GM19467 (cell line): ENCODE measurements at regions not wholly inside any gene's neighbourhood (a gene's known extent, or its start where the extent isn't known, plus 50 kb on each side); places are given as distances from the start of the nearest gene placed in this dataset.

Experiments used
- ATAC-seq: cut with Tn5 transposase; IDR thresholded peaks from one replicate; pipeline ENCODE4 v1.9.1; 2021; ENCODE audit warnings: mild to moderate bottlenecking, moderate library complexity; ENCODE audit not compliant: unreplicated experiment

GRCh38 chr11:41955635-41956400 is 496.4 kb upstream of the LRRC4C start:
- ATAC-seq = no peak

DNA sequence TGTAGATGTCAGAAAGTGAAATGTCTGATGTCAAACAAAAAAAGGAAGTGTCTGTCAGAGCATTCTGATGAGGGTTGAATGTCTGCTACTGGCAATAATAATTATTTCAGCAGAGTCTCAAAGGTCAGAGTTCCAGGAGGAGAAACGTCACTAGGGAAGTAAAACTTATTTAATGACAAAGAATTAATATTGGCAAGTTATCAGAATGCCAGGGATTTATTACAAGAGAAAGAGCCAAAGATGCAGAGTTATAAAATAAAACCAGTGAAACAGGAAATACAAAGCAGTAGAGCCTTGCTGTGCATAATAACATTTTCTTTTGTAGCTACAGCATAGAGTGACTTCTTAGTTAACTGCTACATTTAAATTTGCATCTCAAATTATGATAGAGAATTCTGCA is 504.0 kb upstream of the LRRC4C start:
- ATAC-seq = no peak

DNA sequence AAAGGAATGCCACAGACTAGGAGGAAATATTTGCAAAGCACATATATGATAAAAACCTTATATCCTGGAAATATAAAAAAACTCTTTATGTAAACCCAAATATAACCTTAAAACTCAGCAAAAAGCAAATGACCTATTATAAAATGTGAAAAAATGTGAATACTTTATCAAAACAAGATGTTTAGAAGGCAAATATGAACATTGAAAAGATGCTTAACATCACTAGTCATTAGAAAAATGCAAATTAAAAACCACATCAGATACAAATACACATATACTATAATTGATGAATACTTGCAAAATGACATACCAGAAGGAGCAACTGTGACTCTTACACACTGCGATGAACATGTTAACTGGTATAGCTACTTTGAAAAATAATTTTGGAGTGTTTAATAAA is 511.2 kb upstream of the LRRC4C start:
- no peak for ATAC-seq

DNA sequence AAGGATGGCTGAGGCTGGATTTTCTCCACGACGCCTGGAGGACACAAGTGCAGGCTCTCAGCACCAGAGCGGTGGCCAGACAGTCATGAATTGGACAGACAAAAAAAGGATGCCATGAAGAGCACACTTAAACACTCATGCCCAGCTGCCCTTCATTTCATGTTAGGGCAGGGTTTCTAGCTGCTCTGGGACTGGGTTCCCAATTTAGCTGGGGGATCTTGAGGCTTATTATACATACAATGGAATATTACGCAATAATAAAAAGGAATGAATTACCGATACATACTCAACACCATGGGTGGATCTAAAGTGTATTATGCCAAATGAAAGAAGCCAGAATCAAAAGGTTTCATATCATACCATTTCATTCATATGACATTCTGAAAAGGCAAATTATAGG is 512.1 kb upstream of the LRRC4C start:
- no peak for ATAC-seq

- no peak for ATAC-seq
Measured at GRCh38 chr11:41978945-41979344, 519.5 kb upstream of the LRRC4C start.

DNA sequence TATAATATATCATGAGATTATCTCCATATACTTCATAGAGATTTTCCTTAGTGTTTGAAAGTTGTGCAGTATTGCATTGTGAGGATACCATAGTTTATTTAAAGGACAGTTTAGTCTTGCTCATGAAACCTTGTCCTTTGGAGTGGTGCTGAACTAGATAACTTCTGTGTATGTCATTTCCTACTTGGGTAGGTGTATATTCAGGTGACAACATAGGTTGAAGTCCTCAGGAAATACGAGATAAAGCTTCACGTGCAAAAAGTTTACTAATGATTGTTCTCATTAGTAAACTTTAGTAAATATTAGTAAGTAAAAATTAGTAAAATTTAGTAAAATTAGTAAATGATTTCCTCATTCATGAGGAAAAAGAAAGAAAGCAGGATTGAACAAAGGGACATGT is 521.3 kb upstream of the LRRC4C start:
- ATAC-seq = no peak

DNA sequence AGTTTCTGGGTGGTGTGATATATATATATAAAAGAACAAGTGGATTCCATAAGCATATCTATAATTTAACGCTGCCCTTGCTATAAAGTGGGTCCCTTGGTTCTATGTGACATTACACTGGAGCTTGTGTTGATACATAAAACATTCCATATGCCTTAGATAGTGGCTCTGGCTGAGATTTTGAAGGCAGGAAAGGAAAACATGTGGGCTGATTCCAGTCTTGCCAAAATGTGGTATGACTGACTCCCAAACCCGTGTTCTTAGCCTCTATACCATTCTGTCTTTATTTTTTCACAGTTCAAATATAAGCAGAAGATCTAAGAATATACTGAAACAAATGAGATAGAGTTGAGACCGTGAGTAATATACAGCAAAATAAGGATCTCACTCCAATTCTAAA is 522.8 kb upstream of the LRRC4C start:
- ATAC-seq = no peak

DNA sequence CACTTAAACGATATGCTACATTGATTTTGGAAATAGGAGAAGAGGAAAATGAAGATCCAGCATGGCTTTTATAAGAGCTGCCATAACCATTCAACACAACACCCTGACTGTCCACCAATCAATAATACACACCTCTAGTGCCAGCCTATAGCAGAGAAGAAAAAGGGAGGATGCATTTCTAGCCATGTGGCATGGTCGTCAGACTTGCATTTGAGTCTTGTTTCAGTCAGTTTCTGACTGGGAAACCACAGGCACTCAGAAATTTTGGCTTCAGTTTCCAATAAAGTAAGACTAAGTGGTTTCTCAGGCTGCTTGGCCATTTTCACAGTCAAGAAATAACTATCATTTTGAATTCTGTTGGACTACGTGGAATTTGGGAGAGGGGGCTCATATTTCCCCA is 523.5 kb upstream of the LRRC4C start:
- ATAC-seq = no peak

DNA sequence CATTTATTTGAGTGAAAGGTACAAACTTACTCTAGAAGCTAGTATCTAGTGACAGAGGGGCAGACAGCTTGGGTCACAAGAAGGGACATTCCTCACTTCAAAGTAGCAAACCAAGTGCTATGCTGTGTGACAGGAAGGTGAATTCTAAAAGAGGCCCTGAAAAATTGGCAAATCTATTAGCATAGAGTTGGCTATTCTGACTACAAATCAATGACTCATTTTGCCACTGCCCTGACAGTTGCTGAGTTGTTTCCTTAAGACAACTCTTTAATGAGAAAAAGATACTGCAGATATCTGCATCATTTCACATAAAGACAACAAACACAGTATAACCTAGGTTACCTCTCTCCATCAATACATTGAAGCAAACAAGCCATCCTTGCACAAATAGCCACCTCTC is 524.0 kb upstream of the LRRC4C start:
- no peak for ATAC-seq

DNA sequence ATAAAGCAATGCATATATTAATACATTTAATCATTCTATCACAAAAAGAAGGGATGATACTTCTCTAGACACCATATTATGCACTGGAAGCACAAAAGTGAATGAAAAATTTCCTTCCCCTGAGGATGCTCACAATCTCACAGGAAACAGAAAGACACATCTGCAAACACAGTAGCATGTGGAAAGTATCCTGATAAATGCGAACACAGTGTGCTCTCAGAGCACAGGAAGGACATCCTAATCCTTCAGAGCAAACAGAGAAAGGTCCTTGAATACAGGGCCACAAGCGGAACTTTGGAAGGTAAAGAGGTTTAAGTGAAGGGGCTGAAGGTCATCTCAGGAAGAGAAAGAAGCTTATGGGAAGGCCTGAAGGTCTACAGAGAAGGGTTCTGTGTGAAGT is 524.6 kb upstream of the LRRC4C start:
- no peak for ATAC-seq

GRCh38 chr11:41985799-41986198 is 526.3 kb upstream of the LRRC4C start:
- ATAC-seq = no peak

DNA sequence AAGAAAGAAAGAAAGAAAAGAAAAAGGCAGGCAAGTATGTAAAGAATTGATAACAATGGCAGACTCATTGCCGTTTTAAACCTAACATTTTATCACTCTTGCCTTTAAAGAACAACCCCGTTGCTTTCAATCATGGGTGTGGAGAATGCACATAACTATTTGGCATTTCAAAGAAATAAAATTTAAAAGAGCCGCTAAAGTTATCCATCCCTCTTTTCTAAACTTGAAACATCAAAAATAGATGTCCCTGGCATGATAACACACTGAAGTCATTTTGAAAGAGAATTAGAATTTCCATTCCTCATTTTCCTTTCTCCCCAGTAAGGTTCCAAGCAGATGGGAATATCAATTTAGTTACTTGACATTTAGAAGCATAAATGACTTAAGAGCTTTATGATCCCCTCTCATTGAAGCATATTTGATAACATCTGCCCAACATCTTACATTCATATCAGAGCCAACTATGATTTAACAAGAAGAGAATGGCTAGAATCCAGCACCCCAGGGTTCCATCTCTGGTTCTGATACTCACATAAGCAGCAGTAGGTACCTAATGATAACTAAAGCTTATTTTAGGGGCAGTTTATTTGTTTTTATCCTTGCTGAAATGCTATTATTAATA is 529.6 kb upstream of the LRRC4C start:
- ATAC-seq = no peak

GRCh38 chr11:41989823-41990380 is 530.5 kb upstream of the LRRC4C start:
- ATAC-seq = no peak

GRCh38 chr11:41996533-41996932 is 537.1 kb upstream of the LRRC4C start:
- no peak for ATAC-seq

GRCh38 chr11:41997844-41998401 is 538.5 kb upstream of the LRRC4C start:
- no peak for ATAC-seq

GRCh38 chr11:41999066-41999465 is 539.6 kb upstream of the LRRC4C start:
- no peak for ATAC-seq

DNA sequence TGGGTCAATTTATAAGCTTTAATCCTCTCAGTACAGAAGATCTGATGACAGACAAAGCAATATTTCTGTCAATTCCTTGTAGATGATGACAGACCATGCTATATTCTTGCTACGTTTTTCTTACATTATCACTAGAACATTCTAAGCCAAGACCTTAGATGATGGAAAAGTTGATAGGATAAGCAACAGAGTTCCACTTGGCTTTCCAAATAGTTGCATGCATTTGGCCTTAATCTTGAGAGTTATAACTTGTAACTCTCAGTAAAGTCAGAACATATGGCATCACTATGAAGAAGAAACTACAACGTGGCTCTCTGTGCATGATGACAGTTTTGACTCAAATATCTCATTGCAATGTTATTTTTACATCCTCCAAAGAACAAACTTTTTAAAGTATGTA is 544.3 kb upstream of the LRRC4C start:
- ATAC-seq = no peak

GRCh38 chr11:42006766-42007165 is 547.3 kb upstream of the LRRC4C start:
- no peak for ATAC-seq

DNA sequence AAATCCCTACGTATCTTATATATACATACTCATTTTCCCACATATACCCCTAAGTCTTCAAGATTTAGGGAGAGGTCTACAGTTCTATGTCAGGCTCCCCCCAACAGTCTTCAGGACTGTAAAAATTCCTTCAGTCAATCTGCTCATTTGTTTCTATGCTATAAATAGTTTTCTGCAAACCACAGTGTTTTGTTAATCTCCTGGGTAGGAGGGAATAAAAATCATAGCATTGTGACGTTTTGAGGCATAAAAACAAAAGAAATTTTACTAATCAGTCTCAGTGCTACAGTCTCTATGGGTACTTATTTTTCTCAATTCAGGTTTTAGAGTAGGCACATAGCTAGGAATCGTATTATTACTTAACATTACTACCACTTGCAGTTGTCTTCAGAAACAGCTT is 552.8 kb upstream of the LRRC4C start:
- ATAC-seq = no peak

DNA sequence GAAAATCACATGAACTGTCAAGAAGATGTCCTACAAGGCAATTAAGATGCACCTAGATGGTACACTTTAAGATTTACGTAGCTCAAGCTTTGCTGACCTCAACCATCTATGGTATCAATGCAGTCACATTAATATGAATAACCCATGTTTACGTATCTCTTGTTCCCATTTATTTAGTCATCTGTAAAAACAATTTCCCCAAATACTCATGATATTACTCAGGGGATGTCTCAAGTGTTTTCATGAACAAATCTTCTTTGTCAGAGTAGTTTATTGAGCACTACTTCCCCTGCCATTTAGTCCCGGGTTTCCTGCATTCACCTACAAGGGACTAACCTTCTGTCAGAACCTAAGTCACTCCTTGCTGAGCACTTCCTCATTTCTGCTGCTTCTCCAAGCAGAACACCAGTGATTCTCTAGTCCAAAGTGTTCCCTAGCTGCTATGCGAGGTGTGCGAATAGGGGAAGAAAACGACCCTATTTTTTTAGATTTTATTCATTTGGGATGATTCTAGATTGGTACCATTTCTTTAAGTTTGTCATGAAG is 554.3 kb upstream of the LRRC4C start:
- ATAC-seq = no peak

GRCh38 chr11:42021911-42022310 is 562.5 kb upstream of the LRRC4C start:
- ATAC-seq = no peak

- ATAC-seq = no peak
Measured at GRCh38 chr11:42023267-42023666, 563.8 kb upstream of the LRRC4C start.
